SU-DHL-6 (cell line): ENCODE measurements at regions not wholly inside any gene's neighbourhood (a gene's known extent, or its start where the extent isn't known, plus 50 kb on each side); places are given as distances from the start of the nearest gene placed in this dataset.

Experiments
- EZH2phosphoT487 ChIP-seq: fragments of 200-600 bp; sonication (generic), shearing (Covaris generic); conservative IDR thresholded peaks from 2 replicates; pipeline ENCODE4 v1.6.1; 2018; ENCODE audit warnings: mild to moderate bottlenecking, antibody characterized with exemption, low read length, moderate library complexity, mixed read lengths
- TF ChIP-seq, protein P1 (sequence below): fragments of 200-600 bp; sonication (generic); IDR thresholded peaks from one replicate; pipeline ENCODE4 v1.5.1; 2017; ENCODE audit warnings: antibody characterized with exemption, mild to moderate bottlenecking, low read length, moderate library complexity; ENCODE audit not compliant: insufficient read depth, poor library complexity, severe bottlenecking

DNA sequence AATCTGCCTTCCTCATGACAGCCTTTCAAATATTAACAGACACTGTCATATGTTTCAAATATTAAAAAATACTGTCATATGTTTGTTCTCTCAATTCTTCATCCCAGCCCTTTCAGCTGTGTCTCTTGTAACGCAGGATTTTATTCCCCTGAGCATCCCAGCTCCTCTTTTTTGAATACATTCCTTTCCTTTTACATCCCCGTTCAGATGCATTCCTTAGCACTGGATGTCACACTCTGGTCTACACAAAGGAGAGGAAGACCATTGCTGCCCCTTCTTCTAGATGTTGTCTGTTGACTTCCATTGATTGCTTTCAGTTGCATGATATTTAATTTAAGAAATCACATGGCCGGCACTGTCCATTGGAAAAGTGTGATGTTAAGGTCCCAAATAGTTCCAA is 117.4 kb upstream of the PAXBP1 start:
- TF ChIP-seq EZH2phosphoT487, result no peak
- TF ChIP-seq, protein P1, sequence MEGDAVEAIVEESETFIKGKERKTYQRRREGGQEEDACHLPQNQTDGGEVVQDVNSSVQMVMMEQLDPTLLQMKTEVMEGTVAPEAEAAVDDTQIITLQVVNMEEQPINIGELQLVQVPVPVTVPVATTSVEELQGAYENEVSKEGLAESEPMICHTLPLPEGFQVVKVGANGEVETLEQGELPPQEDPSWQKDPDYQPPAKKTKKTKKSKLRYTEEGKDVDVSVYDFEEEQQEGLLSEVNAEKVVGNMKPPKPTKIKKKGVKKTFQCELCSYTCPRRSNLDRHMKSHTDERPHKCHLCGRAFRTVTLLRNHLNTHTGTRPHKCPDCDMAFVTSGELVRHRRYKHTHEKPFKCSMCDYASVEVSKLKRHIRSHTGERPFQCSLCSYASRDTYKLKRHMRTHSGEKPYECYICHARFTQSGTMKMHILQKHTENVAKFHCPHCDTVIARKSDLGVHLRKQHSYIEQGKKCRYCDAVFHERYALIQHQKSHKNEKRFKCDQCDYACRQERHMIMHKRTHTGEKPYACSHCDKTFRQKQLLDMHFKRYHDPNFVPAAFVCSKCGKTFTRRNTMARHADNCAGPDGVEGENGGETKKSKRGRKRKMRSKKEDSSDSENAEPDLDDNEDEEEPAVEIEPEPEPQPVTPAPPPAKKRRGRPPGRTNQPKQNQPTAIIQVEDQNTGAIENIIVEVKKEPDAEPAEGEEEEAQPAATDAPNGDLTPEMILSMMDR, result no peak
